HG02588 (cell line): ENCODE measurements at regions not wholly inside any gene's neighbourhood (a gene's known extent, or its start where the extent isn't known, plus 50 kb on each side); places are given as distances from the start of the nearest gene placed in this dataset.
"Not testable (repeated sequence)": the region's sequence is repeated elsewhere in the genome, so short reads cannot be mapped to it uniquely, and the experiment has no call there.

Experiments
- ATAC-seq: cut with Tn5 transposase; IDR thresholded peaks from one replicate; pipeline ENCODE4 v1.9.1; 2021; ENCODE audit warnings: mild to moderate bottlenecking, moderate library complexity; ENCODE audit not compliant: unreplicated experiment

DNA sequence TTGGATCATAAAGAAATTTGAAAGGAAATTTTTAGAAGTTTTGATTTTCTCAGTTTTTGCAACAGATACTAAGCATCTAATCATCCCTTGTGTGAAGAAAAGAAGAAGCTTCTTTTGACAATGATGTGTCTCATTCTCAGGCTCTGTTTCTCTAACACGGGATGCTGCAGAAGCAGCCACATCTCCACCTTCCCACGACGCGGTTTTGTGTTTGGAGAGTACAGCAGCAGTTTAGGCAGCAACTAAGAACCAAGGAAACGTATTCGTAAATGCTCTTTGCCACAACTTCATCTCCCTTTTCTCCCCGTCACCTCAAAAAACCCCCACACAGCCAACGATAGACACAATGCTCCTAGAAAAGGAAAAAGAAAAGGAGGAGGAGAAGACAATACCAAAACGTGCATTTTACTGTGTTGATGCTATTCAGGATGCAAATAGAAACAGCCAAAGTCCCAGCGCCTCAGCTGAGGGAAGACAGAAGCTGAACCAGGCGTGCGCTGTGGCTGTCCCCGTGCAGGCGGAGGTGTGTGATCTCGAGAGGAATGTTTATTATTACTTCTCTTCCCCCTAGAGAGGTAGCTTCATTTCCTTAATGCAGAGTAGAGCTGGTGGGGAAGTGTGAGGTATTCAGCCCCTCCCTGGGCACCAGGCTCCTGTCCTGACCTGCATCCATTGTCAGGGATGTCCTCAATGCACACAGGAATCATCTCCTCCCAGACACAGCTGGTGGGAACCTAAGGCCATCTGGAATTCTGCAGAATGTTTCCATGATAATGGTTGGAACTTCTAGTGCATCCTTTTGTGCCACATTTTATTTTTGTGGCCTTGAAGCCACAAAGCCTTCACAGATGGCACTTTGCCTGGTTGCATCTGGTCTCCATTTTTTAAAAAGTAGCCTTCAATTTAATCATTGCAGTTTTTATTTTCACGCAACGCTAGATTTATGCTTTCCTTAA lies 174.6 kb upstream of the KLF6 start:
- no peak for ATAC-seq

- no peak for ATAC-seq
These were observed 173.5 kb upstream of the KLF6 start for GRCh38 chr10:3958472-3958996.

DNA sequence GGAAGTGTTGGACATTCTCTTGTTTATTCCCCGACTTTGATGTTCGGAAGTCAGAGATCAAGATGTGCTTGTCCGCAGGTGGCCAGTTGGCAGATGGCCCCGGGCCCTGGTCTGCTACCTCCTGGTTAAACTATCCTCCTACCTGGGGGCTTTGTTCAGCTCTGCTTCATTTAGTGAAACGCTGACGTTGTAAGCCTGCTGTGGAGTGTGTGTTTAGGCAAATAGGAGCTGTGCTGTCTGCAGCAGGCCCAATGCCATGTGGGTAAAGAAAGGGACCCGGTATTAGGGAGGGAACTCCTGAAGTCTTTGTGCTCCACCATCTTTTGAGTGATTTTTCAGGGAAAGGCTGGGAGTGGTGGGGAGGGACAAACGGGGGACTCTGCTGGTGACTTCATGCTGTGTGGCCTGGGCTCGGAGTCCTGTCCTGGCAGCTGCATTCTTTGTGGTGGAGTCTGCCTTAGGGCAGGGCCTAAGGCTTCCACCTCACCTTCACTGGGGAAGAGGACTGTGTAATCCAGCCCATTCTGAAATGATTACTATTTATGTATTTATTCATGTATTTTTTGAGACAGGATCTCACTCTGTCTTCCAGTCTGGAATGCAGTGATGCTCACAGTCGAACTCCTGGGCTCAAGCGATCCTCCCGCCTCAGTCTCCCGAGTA lies 171.1 kb upstream of the KLF6 start:
- ATAC-seq = no peak

DNA sequence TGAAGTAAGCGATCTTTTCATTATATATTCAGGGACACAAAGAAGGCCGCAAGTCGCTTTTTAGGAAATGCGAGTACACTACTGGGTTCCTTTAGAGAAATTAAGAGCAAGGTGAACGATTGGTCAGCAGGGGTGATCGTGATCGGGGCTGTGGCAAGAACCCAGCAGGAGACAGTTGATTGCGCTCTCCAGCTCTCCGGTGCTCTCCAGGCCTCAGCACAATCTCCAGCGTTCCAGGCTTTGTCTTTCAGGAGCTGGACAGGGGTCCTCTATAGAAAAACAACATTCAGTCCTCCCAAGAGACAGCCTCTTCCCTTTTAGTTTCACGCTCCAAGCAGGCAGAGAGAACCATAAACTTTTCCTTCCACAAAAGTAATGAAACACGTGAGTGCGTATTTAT lies 170.5 kb upstream of the KLF6 start:
- no peak for ATAC-seq

DNA sequence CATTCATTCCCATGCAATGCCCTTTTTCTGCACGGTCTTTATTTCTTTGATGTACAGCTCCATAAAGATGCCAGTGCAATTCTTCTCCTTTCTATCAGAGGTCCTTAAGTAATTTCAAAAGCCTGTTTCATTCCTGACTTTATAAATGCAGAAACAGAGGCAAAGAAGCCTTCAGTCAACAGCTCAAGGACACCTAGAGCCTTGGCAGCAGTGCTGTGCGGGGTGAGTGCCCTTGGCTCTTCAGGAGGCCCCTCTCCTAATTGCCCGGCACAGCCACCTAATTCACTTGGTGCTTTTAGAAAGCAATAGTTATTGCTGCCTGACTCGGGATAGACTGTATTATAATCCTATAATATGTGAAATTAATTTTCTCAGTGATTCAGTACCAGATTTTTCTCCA lies 169.6 kb upstream of the KLF6 start:
- no peak for ATAC-seq

DNA sequence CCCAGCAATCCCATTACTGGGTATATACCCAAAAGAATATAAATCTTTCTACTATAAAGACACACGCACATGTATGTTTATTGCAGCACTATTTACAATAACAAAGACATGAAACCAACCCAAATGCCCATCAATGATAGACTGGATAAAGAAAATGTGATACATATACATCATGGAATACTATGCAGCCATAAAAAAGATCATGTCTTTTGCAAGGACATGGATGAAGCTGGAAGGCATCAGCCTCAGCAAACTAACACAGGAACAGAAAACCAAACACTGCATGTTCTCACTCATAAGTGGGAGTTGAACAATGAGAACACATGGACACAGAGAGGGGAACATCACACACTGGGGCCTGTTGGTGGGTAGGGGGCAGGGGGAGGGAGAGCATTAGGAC lies 169.0 kb upstream of the KLF6 start:
- not testable (repeated sequence) for ATAC-seq

GRCh38 chr10:3951993-3952392 lies 167.0 kb upstream of the KLF6 start:
- ATAC-seq = no peak

DNA sequence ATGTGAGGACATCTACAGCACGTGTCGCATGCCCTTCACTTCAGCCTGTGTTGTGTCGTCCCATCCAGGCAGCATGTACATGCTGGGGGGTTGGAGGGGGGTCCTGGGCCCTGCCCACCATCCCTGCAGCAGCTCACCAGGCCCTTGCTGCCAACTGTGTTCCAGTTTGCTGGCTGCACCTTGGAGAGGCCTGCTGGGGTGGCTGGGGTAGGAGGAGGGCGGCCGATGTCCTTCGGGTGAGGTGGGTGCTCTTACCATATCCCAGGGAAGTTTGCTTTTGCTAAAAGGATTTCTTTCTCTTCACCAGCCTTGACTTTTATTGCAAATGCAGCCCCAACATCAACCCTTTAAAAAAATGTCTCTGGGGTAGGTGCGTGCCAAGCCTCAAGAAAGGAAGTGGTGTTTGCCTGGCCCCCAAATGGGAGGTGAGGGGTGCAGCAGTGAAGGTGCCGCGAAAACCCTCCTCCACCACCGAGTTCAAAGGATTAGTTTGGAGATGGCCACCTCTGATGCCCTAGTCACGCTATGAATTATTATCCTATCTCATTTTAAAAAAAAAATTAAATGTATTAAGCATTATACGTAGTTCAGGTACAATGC lies 165.8 kb upstream of the KLF6 start:
- ATAC-seq = no peak

- ATAC-seq = no peak
These were observed 164.7 kb upstream of the KLF6 start for GRCh38 chr10:3949711-3950110.

DNA sequence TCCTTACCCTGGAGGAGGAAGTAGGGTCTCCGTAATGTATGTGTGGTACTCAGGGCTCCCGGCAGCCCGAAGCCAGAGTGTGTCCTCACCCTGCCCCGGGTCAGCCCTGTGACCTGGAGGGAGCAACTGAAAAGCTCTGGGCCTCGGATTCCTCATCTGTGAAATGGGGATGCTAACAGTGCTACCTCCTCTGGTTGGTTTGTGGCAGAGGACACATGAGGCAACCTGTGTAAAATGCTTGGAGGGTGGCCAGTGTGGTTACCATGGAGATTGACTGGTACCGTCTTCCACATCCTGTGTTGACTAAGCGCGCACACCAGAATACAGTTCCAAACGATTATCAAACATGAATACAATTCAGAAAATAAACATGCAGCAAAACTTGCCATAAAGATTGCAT lies 163.8 kb upstream of the KLF6 start:
- no peak for ATAC-seq

- ATAC-seq = no peak
These were observed 161.5 kb upstream of the KLF6 start for GRCh38 chr10:3946234-3947229.

DNA sequence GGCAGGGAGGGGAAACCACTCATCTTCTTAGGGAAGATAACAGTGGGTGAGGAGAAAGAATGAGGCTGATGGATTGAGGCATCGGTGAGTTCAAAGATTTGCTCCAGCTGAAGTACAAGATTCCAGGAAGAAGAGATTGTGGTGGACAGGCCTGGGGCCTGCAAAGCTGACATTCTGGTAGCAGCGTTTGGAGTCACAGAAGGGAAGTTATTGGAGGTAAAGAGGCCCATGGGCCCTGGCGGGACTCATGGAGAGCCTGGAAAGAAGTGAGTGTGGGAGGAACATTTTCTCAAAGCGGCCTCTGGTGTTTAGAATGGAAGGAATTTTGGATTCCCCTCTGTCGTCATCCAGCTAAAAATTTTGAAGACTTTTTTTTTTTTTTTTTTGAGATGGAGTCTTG lies 160.0 kb upstream of the KLF6 start:
- ATAC-seq = no peak

GRCh38 chr10:3944591-3944990 lies 159.6 kb upstream of the KLF6 start:
- no peak for ATAC-seq

- no peak for ATAC-seq
These were observed 158.8 kb upstream of the KLF6 start for GRCh38 chr10:3943695-3944257.

GRCh38 chr10:3942937-3943489 lies 158.0 kb upstream of the KLF6 start:
- no peak for ATAC-seq

DNA sequence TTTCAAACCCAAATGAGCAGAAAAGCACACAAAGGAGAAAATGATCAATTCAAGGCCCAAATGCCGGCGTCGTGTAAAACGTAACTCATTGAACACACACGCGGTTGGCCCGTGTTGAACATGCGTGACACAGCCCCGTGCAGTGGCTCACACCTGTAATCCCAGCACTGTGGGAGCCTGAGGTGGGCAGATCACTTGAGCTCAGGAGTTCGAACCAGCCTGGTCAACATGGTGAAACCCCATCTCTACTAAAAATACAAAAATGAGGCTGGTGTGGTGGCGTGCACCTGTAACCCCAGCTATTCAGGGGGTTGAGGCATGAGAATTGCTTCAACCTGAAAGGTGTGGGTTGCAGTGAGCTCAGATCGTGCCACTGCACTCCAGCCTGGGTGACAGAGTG lies 156.7 kb upstream of the KLF6 start:
- no peak for ATAC-seq

GRCh38 chr10:3936422-3937040 lies 151.5 kb upstream of the KLF6 start:
- no peak for ATAC-seq

GRCh38 chr10:3935933-3936359 lies 150.9 kb upstream of the KLF6 start:
- no peak for ATAC-seq

DNA sequence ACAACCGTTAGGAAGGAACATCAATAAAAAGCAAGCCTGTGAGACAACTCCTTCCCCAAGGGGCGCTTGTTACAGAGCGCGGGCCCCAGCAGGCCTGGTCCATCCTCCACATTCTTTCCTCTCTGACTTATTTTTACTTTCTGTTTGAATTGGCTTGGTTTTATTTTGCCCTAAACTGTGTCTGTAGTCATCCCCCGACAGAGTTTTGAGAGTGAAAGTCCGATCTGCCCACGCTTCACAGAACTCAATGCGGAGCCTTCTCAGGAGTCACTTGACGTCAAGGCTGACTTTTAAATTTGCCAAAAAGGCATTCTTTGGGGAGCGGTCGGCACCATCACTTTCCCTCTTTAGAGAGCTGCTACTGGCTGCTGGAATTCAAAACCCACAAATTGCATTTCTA lies 150.1 kb upstream of the KLF6 start:
- ATAC-seq = peak; percentile 99
